Kidney (tissue), 13 donors: ENCODE measurements at regions not wholly inside any gene's neighbourhood (a gene's known extent, or its start where the extent isn't known, plus 50 kb on each side); places are given as distances from the start of the nearest gene placed in this dataset.

ENCODE experiments used
- DNase-seq, 5 donors: peaks; one replicate each; pipeline ENCODE4 v3.0.0-alpha.2; 2013 to 2020
- FAIRE-seq: peaks from 2 replicates; lab custom pipeline; 2012; peaks lifted over from hg19 to GRCh38; lab: Jason Lieb, UNC
- H3K27ac ChIP-seq, 2 donors: one replicate each; pipeline ENCODE4 v1.7.0; 2013; ENCODE audit warnings: low read depth in 2 of 2, low read length in 2 of 2, inconsistent platforms in 1 of 2
- H3K27me3 ChIP-seq: one replicate; pipeline ENCODE4 v1.7.1; 2013; ENCODE audit warnings: low read length, inconsistent platforms; ENCODE audit not compliant: control insufficient read depth, insufficient read depth
- H3K36me3 ChIP-seq, 3 donors: one replicate each; pipeline versions ENCODE4 v1.7.0 to v1.7.1; 2013; ENCODE audit warnings: low read length in 3 of 3, control low read depth in 1 of 3, inconsistent platforms in 1 of 3; ENCODE audit not compliant: insufficient read depth in 3 of 3, control insufficient read depth in 2 of 3
- H3K4me1 ChIP-seq, 3 donors: one replicate each; pipeline versions ENCODE4 v1.7.0 to v1.7.1; 2013; ENCODE audit warnings: low read length in 3 of 3, inconsistent platforms in 1 of 3, low read depth in 1 of 3; ENCODE audit not compliant: control insufficient read depth in 2 of 3, insufficient read depth in 2 of 3
- H3K4me3 ChIP-seq, 3 donors: one replicate each; pipeline versions ENCODE4 v1.7.0 to v1.8.1; 2013; ENCODE audit warnings: low read length in 3 of 3, control low read depth in 1 of 3, inconsistent platforms in 1 of 3
- H3K9ac ChIP-seq, 3 donors: one replicate each; pipeline versions ENCODE4 v1.7.0 to v1.7.1; 2013; ENCODE audit warnings: low read length in 3 of 3, control low read depth in 1 of 3, inconsistent platforms in 1 of 3
- H3K9me3 ChIP-seq, 3 donors: one replicate each; pipeline versions ENCODE4 v1.7.0 to v1.7.1; 2013; ENCODE audit warnings: low read length in 3 of 3, control low read depth in 1 of 3, inconsistent platforms in 1 of 3; ENCODE audit not compliant: control insufficient read depth in 2 of 3, insufficient read depth in 1 of 3
- intact Hi-C: fragments of 100-400 bp; cut with DNase I; formaldehyde crosslinking; loops from one replicate; pipeline ENCODE4 v1.11.1; 2022
- TF ChIP-seq, protein P1 (sequence below): IDR thresholded peaks from 3 replicates; pipeline ENCODE4 v1.5.1; 2012; ENCODE audit warnings: mild to moderate bottlenecking, moderate library complexity, borderline replicate concordance; ENCODE audit not compliant: insufficient read depth; ENCODE audit errors: extremely low read depth
- donor health status: control.
- donor health status: control.
- donor health status: control.
- donor health status: control.
- donor health status: control.
- donor health status: DM: yes; HTN: yes; CAD: no.
- donor health status: Normal renal cell carcinoma (clear cell type).

- H3K4me3 ChIP-seq: no peak overlapping the region
- no peaks in the 10 kb centered on the region for H3K9me3 ChIP-seq
- TF ChIP-seq, protein P1, sequence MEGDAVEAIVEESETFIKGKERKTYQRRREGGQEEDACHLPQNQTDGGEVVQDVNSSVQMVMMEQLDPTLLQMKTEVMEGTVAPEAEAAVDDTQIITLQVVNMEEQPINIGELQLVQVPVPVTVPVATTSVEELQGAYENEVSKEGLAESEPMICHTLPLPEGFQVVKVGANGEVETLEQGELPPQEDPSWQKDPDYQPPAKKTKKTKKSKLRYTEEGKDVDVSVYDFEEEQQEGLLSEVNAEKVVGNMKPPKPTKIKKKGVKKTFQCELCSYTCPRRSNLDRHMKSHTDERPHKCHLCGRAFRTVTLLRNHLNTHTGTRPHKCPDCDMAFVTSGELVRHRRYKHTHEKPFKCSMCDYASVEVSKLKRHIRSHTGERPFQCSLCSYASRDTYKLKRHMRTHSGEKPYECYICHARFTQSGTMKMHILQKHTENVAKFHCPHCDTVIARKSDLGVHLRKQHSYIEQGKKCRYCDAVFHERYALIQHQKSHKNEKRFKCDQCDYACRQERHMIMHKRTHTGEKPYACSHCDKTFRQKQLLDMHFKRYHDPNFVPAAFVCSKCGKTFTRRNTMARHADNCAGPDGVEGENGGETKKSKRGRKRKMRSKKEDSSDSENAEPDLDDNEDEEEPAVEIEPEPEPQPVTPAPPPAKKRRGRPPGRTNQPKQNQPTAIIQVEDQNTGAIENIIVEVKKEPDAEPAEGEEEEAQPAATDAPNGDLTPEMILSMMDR: no peak
- H3K36me3 ChIP-seq: no peaks in the 10 kb centered on the region
- H3K9ac ChIP-seq: no peak overlapping the region
- FAIRE-seq (no peak), DNase-seq (no peak)
- H3K27ac ChIP-seq: no peak overlapping the region
- H3K4me1 ChIP-seq: no peaks in the 10 kb centered on the region
- intact Hi-C loops: no loop called here
- no peaks in the 10 kb centered on the region for H3K27me3 ChIP-seq
Observed at GRCh38 chr9:115230924-115231515, 113.1 kb upstream of the TNC start.

GRCh38 chr9:115232181-115232774 is 114.3 kb upstream of the TNC start:
- TF ChIP-seq, protein P1: no peak
- intact Hi-C loops: no loop called here

GRCh38 chr9:115234094-115234493 is 116.1 kb upstream of the TNC start:
- DNase-seq (no peak), FAIRE-seq (no peak)
- Histone ChIP-seq H3K36me3 (no peaks in the 10 kb centered on the region), H3K9me3 (no peaks in the 10 kb centered on the region), H3K4me3 (no peak overlapping the region), H3K4me1 (no peaks in the 10 kb centered on the region), H3K27me3 (no peaks in the 10 kb centered on the region), H3K27ac (no peak overlapping the region), H3K9ac (no peak overlapping the region)
- intact Hi-C loops: no loop called here
- TF ChIP-seq, protein P1: no peak

More at GRCh38 chr9:115232181-115232774, 114.3 kb upstream of the TNC start:
- H3K4me3 ChIP-seq: no peak overlapping the region
- FAIRE-seq: no peak
- no peak overlapping the region for H3K27ac ChIP-seq
- H3K36me3 ChIP-seq: no peaks in the 10 kb centered on the region
- DNase-seq: no peak
- H3K9ac ChIP-seq: no peak overlapping the region
- no peaks in the 10 kb centered on the region for H3K4me1 ChIP-seq
- no peaks in the 10 kb centered on the region for H3K27me3 ChIP-seq
- no peaks in the 10 kb centered on the region for H3K9me3 ChIP-seq
